Activated CD8-positive, alpha-beta T cell treated with anti-CD3 and anti-CD28 coated beads for 36 hours (primary cell): ENCODE measurements at regions not wholly inside any gene's neighbourhood (a gene's known extent, or its start where the extent isn't known, plus 50 kb on each side); places are given as distances from the start of the nearest gene placed in this dataset.

Source experiments
- ATAC-seq: fragments of 200-7000 bp; cut with Tn5 transposase; one replicate; pipeline ENCODE4 v1.10.0; 2021; ENCODE audit warnings: mild to moderate bottlenecking, moderate library complexity
- CTCF ChIA-PET: fragments of 350-600 bp; sonication (Branson Sonifier 250); formaldehyde crosslinking; loops from one replicate; lab custom pipeline; 2021; ENCODE audit warnings: antibody characterized with exemption; lab: Charles Lee
- POLR2A ChIA-PET: fragments of 350-600 bp; sonication (Branson Sonifier 250); formaldehyde crosslinking; loops from one replicate; lab custom pipeline; 2021; ENCODE audit warnings: antibody characterized with exemption; lab: Charles Lee
- DNase-seq: peaks from one replicate; pipeline ENCODE4 v3.0.0-alpha.2; 2020
- H3K27ac Mint-ChIP-seq: one replicate; pipeline ENCODE4 v1.8.0; 2021; ENCODE audit warnings: mild to moderate bottlenecking, mixed read lengths
- H3K27me3 Mint-ChIP-seq: one replicate; pipeline ENCODE4 v1.8.0; 2021; ENCODE audit warnings: mixed read lengths
- H3K36me3 Mint-ChIP-seq: one replicate; pipeline ENCODE4 v1.8.0; 2021; ENCODE audit warnings: low read depth, mixed read lengths
- H3K4me1 Mint-ChIP-seq: one replicate; pipeline ENCODE4 v1.8.0; 2021; ENCODE audit warnings: low read depth, mixed read lengths
- H3K4me3 Mint-ChIP-seq: one replicate; pipeline ENCODE4 v1.8.0; 2021; ENCODE audit warnings: mild to moderate bottlenecking, moderate library complexity, mixed read lengths
- H3K9me3 Mint-ChIP-seq: one replicate; pipeline ENCODE4 v1.8.0; 2021; ENCODE audit warnings: mixed read lengths
- CTCF ChIP-seq: fragments of 200-600 bp; IDR thresholded peaks from one replicate; pipeline ENCODE4 v1.8.0; 2022; ENCODE audit warnings: antibody characterized with exemption, mild to moderate bottlenecking
- intact Hi-C: fragments of 100-400 bp; cut with micrococcal nuclease; formaldehyde crosslinking; loops from one replicate; pipeline ENCODE4 v1.10.0; 2022

- ChIA-PET CTCF (no interaction called here), POLR2A (no interaction called here)
- H3K4me1 Mint-ChIP-seq, result peaks cover 40% of the 10 kb centered on the region
- no peak overlapping the region for H3K4me3 Mint-ChIP-seq
- H3K9me3 Mint-ChIP-seq, result peaks cover 4% of the 10 kb centered on the region
- H3K36me3 Mint-ChIP-seq, result peaks cover 5% of the 10 kb centered on the region
- no peak for TF ChIP-seq CTCF
- H3K27me3 Mint-ChIP-seq, result no peaks in the 10 kb centered on the region
- ATAC-seq (no peak), DNase-seq (no peak)
- intact Hi-C loops, result loop anchor here (10.0 kb wide), 1 partner anchor 665 kb away; the partner anchor contains the start of gene BCL11A
- H3K27ac Mint-ChIP-seq, result no peak overlapping the region
Measured at GRCh38 chr2:59889305-59889704, 664.1 kb downstream of the BCL11A start.

GRCh38 chr2:59888706-59889105 lies 664.7 kb downstream of the BCL11A start:
- Mint-ChIP-seq H3K4me1 (peaks cover 43% of the 10 kb centered on the region), H3K27ac (no peak overlapping the region), H3K27me3 (no peaks in the 10 kb centered on the region), H3K36me3 (peaks cover 5% of the 10 kb centered on the region), H3K9me3 (peaks cover 4% of the 10 kb centered on the region), H3K4me3 (no peak overlapping the region)
- ChIA-PET CTCF (no interaction called here), POLR2A (interaction anchor here (1.5 to 1.7 kb wide), 2 partner anchors 21 to 27 kb away, joined by 5 to 6 read pairs; no protein-coding TSS in a partner anchor)
- intact Hi-C loops, result loop anchor here (10.0 kb wide), 1 partner anchor 666 kb away; the partner anchor contains the start of gene BCL11A
- DNase-seq (no peak), ATAC-seq (no peak)
- no peak for TF ChIP-seq CTCF

GRCh38 chr2:59888015-59888414 lies 665.4 kb downstream of the BCL11A start:
- intact Hi-C loops, result loop anchor here (10.0 kb wide), 1 partner anchor 667 kb away; the partner anchor contains the start of gene BCL11A
- no peaks in the 10 kb centered on the region for H3K27me3 Mint-ChIP-seq
- ATAC-seq (peak; percentile 96), DNase-seq (peak; percentile 78)
- peaks cover 4% of the 10 kb centered on the region for H3K9me3 Mint-ChIP-seq
- peaks cover 5% of the 10 kb centered on the region for H3K36me3 Mint-ChIP-seq
- ChIA-PET CTCF (no interaction called here), POLR2A (interaction anchor here (0.8 to 1.7 kb wide), 3 partner anchors 21 to 32 kb away, joined by 3 to 6 read pairs (median 5); no protein-coding TSS in a partner anchor)
- H3K4me3 Mint-ChIP-seq, result peak overlapping the region; percentile 38
- peak overlapping the region; percentile 60 for H3K27ac Mint-ChIP-seq
- H3K4me1 Mint-ChIP-seq, result peaks cover 43% of the 10 kb centered on the region
- TF ChIP-seq CTCF, result no peak

- no peak for ATAC-seq
- no peak for TF ChIP-seq CTCF
- Mint-ChIP-seq H3K9me3 (peaks cover 4% of the 10 kb centered on the region), H3K4me1 (peaks cover 43% of the 10 kb centered on the region), H3K27me3 (no peaks in the 10 kb centered on the region), H3K36me3 (peaks cover 5% of the 10 kb centered on the region), H3K4me3 (peak overlapping the region; percentile 38), H3K27ac (peak overlapping the region; percentile 60)
- no peak for DNase-seq
- intact Hi-C loops, result loop anchor here (10.0 kb wide), 1 partner anchor 667 kb away; the partner anchor contains the start of gene BCL11A
- CTCF ChIA-PET, result no interaction called here
- POLR2A ChIA-PET, result interaction anchor here (1.5 to 1.7 kb wide), 2 partner anchors 22 to 28 kb away, joined by 5 to 6 read pairs; no protein-coding TSS in a partner anchor
Measured at GRCh38 chr2:59887366-59887765, 666.1 kb downstream of the BCL11A start.

GRCh38 chr2:59886759-59887158 lies 666.7 kb downstream of the BCL11A start:
- intact Hi-C loops, result loop anchor here (10.0 kb wide), 1 partner anchor 668 kb away; the partner anchor contains the start of gene BCL11A
- ChIA-PET CTCF (no interaction called here), POLR2A (no interaction called here)
- peaks cover 43% of the 10 kb centered on the region for H3K4me1 Mint-ChIP-seq
- no peak overlapping the region for H3K4me3 Mint-ChIP-seq
- DNase-seq (peak; percentile 8), ATAC-seq (no peak)
- no peak overlapping the region for H3K27ac Mint-ChIP-seq
- H3K27me3 Mint-ChIP-seq, result no peaks in the 10 kb centered on the region
- no peak for TF ChIP-seq CTCF
- H3K36me3 Mint-ChIP-seq, result peaks cover 5% of the 10 kb centered on the region
- peaks cover 4% of the 10 kb centered on the region for H3K9me3 Mint-ChIP-seq
